GM12874 (cell line): ENCODE measurements at regions not wholly inside any gene's neighbourhood (a gene's known extent, or its start where the extent isn't known, plus 50 kb on each side); places are given as distances from the start of the nearest gene placed in this dataset.

Experiments
- TF ChIP-seq, protein P1 (sequence below): IDR thresholded peaks from 2 replicates; pipeline ENCODE4 v1.5.1; 2011; ENCODE audit warnings: low read depth, mild to moderate bottlenecking, control low read depth, low read length, moderate library complexity; ENCODE audit not compliant: insufficient read depth

DNA sequence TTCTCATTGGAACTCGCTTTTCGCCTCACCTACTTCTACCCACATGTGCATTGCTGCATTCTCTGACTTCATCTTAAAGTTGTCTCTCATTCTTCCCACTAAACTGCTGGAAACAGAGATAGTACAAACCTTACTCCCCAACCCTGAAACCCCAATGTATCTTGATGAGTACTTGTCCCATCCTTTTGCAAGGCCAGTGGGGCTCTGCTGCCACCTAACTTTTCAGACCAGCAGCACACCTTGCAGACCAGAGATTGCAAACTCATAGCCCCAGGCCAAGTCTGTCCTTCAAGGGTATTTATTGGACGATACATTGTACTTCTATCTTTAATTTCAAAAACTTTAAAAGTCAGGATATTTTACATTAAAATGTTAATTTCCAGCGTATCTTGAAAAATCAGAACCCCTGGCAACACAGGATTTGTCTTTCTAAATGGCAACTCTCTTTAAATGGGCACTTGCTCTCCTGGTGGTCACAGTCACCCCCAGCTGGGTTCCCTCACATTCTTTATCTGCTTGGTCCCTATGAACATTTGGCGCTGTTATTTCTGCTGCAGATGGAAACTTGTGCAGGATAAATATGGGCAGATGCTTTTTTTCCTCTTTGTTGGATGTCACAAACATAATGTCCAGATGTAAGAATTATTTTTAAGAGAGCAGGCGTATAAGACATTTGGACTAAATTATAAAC is 83.9 kb downstream of the SOD2 start:
- TF ChIP-seq, protein P1, sequence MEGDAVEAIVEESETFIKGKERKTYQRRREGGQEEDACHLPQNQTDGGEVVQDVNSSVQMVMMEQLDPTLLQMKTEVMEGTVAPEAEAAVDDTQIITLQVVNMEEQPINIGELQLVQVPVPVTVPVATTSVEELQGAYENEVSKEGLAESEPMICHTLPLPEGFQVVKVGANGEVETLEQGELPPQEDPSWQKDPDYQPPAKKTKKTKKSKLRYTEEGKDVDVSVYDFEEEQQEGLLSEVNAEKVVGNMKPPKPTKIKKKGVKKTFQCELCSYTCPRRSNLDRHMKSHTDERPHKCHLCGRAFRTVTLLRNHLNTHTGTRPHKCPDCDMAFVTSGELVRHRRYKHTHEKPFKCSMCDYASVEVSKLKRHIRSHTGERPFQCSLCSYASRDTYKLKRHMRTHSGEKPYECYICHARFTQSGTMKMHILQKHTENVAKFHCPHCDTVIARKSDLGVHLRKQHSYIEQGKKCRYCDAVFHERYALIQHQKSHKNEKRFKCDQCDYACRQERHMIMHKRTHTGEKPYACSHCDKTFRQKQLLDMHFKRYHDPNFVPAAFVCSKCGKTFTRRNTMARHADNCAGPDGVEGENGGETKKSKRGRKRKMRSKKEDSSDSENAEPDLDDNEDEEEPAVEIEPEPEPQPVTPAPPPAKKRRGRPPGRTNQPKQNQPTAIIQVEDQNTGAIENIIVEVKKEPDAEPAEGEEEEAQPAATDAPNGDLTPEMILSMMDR, result peak; percentile 63

DNA sequence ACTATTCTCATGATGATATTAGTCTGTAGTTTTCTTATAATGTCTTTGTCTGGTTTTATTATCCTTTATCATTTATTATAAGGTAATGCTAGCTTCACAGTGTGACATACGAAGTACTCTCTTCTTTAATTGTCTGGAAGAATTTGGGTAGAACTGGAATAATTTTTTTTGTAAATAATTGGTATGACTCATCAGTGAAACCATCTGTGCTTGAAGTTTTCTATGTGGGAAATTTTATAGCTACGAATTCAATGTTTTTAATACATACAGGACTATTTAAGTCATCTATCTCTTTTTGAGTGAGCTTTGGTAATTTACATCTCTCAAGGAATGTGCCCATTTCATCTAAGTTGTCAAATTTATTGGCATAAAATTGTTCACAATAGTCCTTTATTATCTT is 86.3 kb downstream of the SOD2 start:
- TF ChIP-seq, protein P1, result no peak

DNA sequence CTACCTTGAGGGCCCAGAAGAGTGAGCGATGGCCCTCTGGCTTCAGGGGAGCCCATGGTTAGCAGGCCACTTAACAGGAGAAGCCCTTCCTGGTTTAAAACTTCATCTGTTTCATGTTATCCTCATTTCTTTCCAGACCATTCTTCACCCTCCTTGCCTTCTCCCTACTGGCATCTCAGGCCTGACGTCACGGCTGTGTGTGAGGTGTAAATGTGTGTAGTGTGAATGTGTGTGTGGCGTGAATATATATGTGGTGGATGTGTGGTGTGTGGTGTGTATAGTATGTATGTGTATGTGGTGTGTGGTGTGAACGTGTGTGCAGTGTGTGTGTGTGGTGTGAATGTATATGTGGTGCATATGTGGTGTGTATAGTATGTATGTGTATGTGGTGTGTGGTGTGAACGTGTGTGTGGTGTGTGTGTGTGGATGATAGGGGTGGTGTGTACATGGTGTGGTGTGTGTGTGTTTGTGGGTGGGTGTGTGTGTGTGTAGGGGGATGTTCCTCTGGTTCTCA is 88.5 kb downstream of the SOD2 start:
- TF ChIP-seq, protein P1, result no peak

DNA sequence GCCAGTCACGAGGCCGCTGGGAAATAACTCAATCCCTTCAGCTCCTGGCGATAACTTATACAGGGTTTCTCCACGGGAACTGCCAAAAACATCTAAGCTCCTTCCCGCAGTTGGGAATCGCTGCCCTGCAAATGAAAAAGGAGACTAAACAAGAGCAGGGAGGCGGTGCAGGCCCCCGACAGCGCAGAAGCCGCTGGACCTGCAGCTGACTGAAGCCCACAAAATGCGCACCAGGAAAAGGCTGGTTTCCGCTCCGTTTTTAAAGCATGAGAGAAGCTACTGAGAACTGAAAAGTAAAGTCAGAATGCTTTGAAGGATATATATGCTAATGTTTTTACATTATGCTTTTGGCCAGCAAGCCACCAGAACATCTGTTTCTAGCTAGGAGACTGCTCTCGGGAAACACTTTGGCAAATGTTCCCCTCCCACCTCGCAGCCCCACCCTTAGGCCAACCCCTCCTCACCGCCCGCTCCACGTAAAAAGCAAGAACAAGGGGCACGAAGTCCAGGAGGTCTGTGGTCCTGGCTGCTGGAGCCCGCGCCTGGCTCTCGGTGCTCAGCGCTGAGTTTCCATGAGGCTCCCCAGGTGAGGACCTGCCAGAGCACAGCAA is 90.5 kb downstream of the SOD2 start:
- TF ChIP-seq, protein P1, result no peak

DNA sequence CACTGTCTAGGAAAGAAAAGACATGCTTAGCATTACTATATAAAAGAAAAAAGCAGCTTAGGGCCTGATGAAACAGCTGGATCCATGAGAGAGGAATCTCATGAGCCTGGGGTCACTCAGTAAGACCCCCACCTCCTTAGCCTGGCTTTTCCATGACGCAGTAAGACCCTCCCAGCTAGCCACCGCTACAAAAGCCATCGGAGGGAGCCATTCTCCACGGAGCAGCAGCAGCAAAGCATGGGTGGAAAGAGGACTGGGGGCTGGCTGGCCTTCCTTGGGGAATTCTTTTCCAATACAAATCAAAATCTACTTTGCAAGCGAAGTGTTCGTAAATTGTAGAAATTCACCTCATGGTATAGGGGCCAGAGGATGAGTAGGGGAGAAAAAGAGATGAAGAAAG is 91.8 kb downstream of the SOD2 start:
- TF ChIP-seq, protein P1, result no peak

DNA sequence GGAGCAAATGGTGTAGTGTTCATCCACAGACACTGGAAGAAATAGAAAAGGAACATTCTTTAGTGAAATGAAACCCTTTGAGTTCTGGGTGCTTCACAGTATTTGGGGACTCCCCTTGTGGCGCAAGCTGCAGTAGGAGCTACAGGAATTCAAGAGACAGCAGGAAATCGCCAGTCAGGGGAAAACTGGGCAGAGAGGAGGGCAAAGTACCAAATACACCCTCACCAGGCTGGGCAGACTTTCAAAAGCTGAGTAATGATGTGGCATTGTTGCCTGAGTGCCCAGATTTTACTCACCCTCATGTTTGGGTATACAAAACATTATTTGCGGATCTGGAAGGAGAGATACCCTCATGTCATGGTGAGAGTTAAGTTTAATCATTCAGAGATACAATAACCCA is 97.9 kb downstream of the SOD2 start:
- TF ChIP-seq, protein P1, result no peak

DNA sequence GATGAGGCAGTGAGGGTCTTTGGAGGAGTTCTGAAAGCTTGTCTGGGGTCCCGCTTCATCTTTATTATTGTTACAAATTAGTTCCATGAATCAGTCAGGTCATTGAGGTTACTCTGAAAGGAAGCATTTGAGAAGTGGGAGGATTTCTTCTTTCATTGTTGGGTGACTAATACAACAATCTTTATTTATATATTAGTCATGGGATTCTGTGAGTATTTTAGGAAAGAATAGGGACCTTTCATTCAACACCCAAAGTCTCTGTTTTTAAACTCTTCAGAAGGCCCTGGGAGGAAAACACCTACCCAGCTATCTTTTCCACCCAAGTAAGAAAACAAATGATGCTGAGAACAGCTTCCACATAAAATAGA is 98.3 kb downstream of the SOD2 start:
- TF ChIP-seq, protein P1, result no peak
